SK-N-DZ (cell line): ENCODE measurements at regions not wholly inside any gene's neighbourhood (a gene's known extent, or its start where the extent isn't known, plus 50 kb on each side); places are given as distances from the start of the nearest gene placed in this dataset.

Source experiments
- DNase-seq: peaks from one replicate; pipeline ENCODE4 v3.0.0-alpha.2; 2015; ENCODE audit warnings: low spot score

GRCh38 chr14:89014569-89014850, 190.1 kb downstream of the TTC8 start:
- no peak for DNase-seq

GRCh38 chr14:89015016-89015415, 190.6 kb downstream of the TTC8 start:
- DNase-seq: no peak

DNA sequence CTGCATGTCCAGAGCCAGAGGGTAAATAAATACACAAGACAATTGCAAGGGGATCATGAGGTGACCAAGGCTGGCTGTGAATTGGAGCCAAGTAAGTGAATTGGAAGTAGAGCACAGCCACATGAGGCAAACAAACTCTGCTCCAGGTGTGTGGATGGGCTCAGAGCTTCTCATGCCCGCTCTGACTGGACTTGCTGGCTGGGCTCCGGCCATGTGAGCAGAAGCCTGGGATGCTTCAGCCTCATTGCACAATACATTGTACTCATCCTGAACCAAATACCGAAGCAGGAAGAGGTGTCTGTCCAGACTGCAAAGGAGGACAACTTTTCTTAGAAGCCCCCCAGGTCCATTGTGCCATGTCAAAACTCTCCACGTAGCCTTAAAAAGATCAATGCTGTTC, 193.0 kb downstream of the TTC8 start:
- DNase-seq: no peak

DNA sequence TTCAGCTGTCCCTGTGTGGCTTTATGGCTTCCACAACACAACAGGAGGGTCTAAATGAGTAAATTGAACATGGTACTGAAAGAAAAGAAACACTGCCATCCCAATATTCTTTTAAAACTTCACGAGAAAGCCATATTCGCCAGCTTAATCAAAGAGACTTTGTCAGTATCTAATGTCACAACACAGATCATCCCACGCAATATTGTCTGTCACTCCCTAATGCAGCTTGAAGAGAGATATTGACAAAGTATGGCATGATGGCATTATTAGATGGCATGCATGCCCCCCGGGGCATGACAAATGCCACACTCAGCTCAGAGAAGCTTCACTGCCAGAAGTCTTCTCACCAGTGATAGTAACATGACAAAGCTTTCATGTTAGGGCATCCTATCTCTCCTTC, 197.8 kb downstream of the TTC8 start:
- no peak for DNase-seq

GRCh38 chr14:89024691-89025090, 200.2 kb downstream of the TTC8 start:
- DNase-seq: no peak

DNA sequence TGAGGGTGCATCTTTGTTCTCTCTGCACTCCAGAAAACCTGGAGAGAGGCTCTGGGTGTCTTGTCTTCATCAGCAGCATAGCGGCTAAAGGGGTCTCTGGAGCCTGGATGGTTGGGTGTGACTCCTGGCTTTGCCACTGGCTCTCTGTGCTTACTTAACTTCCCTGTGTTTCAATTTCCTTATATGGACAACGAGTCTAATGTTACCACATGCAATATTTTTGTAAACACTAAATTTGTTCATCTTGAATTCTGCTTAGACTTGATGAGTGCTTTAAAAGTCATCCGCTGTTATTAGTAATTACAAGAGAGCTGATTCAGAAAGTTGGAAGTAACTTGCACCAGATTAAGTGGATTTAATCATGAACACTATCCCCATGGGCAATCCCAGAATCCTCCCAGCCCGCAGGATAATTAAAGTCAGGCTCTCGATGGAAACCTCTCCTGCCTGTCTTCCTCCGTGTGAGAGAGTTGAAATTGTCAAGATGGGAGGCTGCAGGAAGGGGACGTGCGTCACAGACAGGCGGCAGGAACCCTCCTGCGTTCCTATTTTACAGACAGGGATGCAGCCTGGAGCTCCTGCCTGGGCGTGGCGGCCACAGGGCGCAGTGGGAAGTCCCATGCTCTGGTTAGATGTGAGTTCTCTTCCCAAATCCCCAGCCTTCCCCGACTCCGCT, 201.2 kb downstream of the TTC8 start:
- DNase-seq: no peak

DNA sequence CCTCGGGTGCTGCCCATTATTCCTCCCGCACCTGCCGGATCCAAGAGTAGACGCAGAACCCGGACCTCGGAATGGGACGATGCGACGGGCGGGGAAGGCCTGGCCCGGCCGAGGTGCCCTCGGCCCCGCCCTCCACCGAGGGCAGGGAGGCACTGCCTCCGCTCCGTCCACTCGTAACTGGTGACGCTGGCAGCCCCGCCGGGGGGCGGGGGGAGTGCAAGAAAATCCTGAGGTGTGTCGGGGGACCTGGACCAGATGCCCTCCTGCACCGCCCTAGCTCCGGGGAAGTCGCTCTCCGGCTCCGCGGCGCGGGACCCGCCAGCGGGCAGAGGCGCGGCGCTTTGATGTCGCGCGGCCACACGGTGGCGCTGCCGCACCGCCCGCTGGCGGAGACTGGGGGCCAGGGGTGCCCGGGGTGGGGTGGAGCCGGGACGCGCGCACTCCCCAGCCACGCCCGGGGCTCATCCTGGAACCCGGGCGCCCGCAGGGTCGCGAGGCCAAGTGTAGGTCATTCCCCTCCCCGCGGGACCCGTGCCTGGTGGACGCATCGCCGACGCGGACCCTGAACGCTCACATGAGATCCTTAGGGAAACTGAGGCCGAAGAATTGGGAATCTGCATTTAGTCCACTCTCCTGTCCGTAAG, 202.8 kb downstream of the TTC8 start:
- DNase-seq: no peak

DNA sequence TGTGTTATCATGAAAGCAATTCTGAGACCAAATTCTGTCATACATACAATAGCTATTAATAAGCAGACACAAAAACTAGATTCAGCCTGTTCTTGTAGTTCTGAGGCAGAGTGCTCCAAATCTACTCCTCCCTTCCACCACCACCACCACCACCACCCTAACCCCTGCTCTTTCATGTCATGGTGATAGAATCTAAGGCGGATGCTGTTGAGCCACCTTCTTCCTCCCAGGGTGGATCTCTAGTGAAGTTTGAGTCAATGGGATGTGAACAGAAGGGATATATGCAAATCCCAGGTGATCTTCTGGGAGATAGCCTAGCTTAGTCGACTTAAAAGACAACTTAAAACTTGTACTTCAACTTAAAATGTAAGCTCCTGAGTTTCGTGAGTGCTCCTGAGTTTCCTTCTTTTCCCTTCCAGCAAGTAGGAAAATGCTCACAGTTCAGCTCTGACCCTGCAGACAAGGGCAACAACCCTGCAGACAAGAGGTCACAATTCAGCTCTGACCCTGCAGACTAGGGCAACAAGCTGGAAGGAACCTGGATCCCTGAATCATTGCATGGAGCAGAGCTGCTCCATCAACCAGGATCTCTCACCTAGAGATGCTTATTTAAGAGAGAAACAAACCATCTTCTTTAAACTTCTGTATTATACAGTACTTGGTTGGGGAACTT, 204.1 kb downstream of the TTC8 start:
- no peak for DNase-seq

DNA sequence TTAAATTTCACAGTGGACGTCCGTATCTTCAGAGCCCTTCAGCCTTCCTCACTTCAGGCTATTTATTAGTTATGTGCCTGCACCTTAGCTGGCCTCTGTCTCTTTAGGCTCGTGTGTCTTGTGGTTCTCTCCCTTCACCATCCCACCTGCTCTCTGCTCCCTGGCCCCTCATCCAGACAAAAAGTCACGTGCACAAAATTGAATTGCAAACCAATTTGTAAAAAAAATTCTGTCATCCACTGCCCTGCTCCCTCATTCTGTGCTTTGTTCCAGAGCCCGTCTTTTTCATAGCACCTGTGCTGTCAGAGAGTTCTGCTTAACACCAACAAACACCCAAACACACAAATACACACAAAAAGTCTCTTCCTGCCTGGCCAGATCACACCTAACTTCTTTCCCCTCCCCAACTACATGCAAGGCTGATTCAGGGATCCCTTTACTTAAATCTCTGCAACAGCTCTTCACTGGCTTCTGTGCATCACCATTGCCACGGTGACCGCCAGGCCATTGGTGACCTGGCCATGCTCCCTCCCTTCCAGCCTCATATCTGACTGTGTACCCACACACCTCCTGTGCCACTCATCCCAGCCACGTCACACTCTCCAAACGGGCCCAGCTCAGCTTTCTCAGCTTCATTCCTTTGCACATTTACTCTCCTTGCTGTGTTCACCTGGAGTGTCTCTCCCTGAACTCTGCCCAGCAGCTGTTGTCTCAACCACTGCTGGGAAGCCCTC, 205.7 kb downstream of the TTC8 start:
- peak; percentile 68 for DNase-seq

GRCh38 chr14:89030921-89031320, 206.5 kb downstream of the TTC8 start:
- no peak for DNase-seq

DNA sequence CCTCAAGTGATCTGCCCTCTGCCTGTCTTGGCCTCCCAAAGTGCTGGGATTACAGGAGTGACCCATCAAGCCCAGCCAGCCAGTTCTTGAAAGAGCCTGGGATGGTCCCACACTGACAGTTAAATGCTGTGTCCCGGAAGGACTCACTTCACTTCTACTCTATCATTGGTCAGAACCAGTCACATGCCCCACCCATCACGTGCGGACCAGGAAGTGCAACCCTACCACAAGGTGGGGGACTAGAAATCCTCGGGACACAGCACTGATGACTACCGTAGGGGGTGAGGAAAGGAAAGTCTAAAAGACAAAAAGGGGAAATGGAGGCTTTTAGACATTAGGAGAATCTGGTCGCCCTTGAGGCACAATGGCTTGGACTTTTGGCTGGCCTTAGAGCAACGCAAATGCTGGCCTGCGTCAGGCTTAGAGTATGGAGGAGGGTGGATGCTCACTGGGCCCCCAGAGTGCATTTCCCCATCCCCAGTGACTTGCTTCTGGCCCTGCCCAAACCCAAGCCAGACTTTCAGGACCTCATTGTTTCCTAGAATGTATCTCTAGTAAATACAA, 207.7 kb downstream of the TTC8 start:
- no peak for DNase-seq

GRCh38 chr14:89033756-89034155, 209.3 kb downstream of the TTC8 start:
- no peak for DNase-seq

DNA sequence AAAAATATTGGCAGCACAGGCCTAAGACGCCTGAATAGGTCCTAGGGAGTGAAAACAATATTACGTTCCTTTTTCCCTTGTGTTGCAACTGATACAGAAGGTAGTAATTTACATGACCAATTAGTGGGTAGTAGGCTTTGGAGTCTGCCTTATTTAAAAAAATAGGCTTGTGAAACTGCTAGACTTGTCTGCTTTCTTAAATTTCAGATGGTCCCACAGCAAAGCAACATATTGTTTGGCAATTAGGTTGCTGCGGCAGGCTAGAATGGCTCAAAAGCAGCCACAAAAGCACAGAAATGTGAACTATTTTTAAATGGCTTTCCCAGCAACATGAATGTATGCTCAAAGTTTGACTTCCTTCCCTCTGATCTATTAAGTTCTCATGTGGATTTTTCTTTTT, 211.9 kb downstream of the TTC8 start:
- DNase-seq: no peak

GRCh38 chr14:89037065-89037464, 212.6 kb downstream of the TTC8 start:
- DNase-seq: no peak

DNA sequence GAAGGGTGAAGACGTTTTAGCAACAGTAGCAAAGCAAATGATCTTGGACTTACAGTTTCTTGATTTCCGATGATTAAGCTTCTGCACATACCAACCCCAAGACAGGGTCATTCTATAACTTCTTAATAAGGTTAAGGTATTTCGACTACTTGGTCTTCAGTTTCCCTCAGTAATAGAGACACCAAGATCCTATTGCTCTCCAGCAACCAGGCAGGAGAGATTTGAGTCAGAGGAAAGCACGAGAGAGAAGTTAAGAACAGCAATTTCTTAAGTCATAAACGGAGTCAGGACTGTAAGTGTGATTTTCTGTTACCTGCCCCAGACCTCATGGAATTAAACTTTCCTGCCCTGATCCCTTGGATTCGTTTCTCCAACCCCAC, 215.6 kb downstream of the TTC8 start:
- no peak for DNase-seq

DNA sequence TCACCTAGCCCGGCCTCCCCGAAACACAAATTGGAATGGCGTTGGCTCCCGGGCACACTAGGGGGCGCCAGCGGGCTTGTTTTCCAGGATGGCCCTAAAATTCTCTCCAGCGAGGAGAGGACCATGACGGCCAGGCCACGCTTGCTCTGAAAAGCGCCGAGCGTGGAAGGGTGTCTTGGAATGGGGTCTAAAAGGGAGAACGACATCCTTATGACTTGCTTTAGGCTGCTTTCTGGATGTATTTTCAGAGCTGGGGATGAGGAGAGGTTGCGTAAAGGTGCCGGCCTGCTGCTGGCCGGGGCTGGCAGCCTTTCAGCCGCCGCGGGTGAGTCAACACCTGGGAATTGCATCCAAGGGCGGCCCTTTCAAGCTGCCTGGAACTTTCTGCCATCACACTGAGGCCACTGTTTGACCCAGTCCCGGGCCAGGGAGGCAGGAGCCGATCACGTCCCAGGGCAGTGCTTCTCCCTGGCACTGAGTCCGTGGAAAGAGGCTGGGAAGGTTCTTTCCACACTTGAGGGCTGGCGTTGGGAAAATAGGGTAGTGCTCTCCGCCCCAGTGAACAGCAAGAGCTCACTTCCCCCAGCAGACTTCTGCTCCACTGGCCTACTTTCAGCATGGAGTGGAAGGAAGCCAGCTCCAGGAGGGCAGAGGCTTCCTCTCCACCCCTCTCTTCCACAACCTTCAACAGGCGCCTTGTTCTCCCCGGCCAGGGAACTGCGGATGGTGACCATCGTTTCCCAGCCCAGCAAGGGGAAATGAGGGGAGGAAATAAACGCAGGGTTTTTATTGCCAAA, 216.2 kb downstream of the TTC8 start:
- peak; percentile 86 for DNase-seq

DNA sequence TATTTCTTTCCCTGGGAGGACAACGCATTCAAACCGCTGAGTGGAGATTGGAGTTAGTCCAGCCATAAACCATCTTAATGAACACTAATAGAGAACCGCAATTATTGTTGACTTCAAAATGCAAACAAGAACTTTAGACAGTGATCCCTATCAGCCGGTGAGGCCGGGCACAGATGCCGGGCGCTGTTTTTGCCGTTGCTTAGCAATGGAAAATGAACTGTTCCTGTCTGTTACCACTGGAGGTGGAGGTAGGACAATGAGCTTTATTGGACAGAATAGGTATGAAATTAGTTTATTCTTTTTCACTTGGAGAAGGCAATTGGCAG, 216.8 kb downstream of the TTC8 start:
- DNase-seq: peak; percentile 58

DNA sequence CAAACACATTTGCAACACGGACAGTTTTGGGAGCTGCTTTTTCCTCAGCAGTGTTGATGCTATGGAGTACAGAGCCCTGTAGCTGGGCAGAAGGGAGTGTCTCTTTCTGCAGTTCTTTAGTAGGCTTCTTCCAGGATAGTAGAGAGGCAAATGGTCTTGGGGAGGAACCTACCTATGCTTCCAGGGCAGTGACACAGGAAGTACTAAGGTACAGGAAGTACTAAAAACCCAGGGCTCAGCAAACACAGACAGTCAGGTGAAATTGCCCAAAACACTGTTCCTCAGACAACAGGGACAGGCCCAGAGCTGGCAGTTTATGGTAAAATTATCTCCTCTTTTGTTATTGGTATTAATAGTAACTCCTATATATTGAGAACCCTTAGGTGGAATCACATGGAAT, 217.6 kb downstream of the TTC8 start:
- no peak for DNase-seq

- DNase-seq: no peak
Measured at GRCh38 chr14:89053303-89053702, 228.9 kb downstream of the TTC8 start.

DNA sequence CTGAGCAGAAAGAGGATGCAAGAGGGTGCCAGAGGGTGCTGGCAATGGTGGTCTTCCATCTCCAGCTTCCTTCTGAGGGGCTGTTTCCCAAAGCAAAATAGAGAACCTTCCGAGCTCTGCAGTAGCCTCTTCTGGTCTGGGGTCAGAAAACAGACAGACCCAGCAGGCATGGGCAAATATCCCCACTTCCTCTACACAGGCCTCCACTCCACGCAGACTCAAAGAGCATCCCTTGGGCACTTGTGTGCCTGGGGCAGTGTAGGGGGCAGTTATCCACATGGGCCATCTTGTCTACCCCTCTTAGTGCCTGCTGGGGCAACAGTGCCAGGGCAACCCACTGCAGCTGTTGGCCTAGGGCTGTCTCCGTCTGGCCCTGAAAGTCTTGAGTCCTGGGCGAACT, 231.9 kb downstream of the TTC8 start:
- DNase-seq: no peak

DNA sequence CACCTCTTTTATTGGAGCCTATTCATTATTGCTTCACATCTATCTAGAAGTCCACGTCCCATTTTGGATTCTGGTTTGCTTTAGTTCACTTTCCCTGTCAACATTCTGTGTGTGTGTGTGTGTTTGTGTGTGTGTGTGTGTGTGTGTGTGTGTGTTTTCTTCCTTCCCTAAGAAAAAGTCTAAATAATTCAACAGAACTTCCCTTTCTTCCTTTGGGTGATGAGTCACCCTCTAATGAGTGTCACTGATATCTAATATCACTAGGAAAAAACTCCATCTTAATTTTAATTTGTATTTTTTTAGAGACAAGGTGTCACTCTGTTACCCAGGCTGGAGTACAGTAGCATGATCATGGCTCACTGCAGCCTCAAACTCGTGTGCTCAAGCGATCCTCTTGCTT, 234.2 kb downstream of the TTC8 start:
- DNase-seq: no peak

DNA sequence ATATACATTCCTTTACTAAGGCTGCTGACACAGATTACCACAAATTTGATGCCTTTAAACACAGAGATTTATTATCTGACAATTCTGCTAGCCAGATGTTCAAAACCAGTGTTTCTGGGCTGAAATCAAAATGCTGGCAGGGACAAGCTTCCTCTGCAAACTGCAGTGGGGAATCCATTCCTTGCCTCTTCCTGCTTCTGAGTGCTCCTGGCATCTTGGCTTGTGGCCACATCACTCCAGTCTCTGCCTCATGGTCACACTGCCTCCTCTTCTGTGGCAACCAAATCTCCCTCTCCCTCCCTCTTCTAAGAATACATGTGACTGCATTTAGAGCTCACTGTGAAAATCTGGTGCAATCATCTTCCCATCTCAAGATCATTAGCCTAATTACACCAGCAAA, 235.7 kb downstream of the TTC8 start:
- DNase-seq: no peak
